GM18519 (cell line): ENCODE measurements at regions not wholly inside any gene's neighbourhood (a gene's known extent, or its start where the extent isn't known, plus 50 kb on each side); places are given as distances from the start of the nearest gene placed in this dataset.
"Not testable (repeated sequence)": the region's sequence is repeated elsewhere in the genome, so short reads cannot be mapped to it uniquely, and the experiment has no call there.

ENCODE experiments used
- ATAC-seq: cut with Tn5 transposase; IDR thresholded peaks from one replicate; pipeline ENCODE4 v1.9.1; 2021; ENCODE audit warnings: mild to moderate bottlenecking, moderate library complexity; ENCODE audit not compliant: unreplicated experiment, low FRiP score

DNA sequence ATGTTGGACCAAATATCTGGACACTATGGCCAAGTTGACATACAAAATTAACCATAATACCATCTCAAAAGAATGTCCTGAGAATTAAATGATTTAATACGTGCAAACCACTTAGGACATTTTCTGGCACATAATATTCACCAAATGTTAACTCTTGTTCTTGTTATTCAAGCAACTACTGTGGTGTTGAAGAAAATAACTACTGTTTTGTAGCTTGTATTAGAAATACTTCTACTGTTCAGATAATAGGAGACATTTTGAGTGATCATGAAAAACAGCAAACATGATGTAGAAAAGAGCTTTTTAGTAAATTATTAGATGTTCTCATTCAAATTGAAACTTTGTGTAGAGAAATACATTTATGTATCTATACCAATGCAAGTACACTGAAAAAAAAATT is 140.7 kb upstream of the SMIM31 start:
- no peak for ATAC-seq

DNA sequence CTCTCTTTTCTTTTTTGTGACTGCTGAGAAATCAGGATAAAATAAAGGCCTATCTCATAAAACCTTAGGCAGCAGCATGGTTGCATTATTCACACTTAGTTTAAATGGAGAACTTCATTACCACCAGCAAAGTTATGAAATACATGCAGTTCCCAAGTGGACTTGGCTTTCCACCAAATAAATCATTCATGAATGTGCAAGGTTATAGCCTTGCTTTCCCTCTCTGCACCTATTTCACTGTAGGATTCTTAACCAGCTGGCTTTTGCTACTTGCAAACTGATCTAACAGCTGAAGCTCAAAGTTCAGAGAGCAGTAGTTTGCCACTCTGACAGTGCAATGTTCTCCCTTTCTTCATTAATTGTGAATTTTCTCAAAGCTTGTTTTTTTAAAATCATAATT is 140.1 kb upstream of the SMIM31 start:
- ATAC-seq = no peak

DNA sequence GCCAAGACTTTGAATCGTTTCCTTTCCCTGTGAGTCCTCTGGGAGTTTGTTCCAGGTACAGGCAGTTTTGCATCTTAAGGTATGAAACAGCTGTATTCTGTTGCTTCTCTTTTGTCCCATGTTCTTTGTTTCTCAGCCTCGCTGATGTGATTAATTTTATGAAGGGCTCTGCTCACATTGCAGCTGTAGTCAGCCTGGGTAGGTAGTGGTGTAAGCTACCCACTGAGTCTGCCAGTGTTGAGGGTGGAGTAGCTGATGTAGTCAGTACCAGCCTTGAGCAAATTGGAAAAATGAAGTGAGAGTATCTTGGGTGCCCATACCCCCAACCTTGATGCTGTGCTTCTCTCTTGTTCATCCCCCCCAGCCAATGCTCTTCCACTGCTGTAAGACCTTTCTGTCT is 139.6 kb upstream of the SMIM31 start:
- ATAC-seq = no peak

DNA sequence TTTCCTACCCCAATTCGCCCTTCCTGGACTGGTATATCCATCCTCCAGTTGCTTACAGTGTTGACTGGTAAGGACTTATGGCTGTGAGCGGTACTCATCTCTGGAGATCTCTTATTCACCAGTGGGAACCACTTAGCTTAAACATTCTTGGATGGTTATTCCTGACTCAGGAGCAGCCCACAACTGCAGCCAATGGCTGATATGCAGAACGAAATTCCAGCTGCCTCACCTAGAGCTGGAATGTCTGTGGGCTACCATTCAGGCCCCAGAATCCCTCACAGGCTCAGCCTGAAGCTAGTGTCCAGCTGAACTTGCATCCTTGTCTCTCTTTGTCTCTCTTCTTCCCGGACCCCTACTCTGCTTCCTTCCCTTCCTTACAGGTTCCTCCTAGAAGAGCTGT is 138.9 kb upstream of the SMIM31 start:
- no peak for ATAC-seq

DNA sequence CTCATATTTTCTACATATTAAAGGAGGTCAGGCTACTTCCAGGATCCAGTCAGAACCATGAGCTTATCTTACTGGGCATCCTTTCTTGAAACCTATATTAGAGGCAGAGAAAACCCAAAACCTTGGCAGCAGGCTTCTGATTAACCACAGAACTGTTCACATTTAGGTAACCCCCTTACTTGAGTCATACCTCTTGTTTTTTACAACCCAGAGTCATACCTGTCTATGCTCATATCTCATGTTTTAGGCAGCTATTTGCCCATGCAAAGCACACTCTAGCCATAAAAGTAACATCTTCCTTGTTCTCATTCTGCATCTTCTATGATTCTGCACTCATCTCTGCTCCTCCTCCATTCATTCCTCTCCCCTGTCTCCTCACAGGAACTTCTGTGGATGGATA is 138.0 kb upstream of the SMIM31 start:
- ATAC-seq = no peak

DNA sequence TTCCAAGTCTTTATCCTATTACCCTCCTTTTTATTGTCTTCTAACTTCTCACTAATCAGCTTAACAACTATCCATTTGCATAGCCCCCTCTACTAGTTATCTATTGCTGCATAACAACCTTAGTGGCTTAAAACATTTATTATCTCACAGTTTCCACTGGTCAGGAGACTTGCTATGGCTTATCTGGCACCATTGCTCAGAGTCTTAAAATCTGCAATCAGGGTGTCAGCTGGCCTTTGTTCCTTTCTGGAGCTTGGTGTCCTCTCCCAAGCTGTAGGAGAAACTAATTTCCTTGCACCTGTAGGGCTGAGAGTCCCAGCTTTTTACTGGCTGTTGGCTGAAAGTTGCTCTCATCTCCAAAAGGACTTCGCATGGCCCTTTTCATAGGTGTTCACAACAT is 137.0 kb upstream of the SMIM31 start:
- ATAC-seq = no peak

DNA sequence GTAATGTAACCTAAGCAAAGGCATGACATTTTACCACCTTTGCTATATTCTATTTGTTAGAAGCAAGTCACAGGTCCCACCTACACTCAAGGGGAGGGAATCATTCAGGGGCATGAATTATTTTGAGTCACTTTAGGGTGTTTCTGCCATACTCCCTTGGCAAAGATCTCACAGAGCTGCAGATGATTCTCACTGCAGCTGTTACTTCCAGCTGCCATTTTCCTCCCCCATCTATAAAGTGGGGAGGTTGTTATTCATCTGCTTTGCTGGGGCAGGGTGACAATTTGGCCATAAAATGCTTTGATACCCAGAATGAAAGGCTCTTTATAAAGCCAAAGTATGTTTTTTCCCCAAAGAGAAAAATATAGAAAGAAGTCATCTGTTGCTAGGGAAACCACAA is 136.5 kb upstream of the SMIM31 start:
- no peak for ATAC-seq

DNA sequence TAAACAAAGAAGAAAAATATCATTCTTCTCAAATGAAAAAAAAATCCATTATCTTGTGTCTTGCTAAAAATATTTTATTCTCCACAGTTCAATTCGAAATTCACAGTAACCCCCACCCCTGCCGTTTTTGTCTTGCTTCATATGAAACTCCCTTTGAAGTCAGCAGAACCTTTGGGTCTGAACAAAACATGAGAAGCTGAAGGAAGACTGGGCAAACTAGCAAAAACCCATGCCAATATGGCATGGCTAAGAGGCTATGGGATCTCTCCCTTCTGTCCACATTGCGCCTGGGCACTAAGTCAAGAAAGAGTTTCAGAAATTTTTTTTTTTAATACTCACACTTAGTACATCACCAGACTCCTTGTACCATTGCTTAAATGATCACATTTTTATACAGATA is 136.0 kb upstream of the SMIM31 start:
- no peak for ATAC-seq

DNA sequence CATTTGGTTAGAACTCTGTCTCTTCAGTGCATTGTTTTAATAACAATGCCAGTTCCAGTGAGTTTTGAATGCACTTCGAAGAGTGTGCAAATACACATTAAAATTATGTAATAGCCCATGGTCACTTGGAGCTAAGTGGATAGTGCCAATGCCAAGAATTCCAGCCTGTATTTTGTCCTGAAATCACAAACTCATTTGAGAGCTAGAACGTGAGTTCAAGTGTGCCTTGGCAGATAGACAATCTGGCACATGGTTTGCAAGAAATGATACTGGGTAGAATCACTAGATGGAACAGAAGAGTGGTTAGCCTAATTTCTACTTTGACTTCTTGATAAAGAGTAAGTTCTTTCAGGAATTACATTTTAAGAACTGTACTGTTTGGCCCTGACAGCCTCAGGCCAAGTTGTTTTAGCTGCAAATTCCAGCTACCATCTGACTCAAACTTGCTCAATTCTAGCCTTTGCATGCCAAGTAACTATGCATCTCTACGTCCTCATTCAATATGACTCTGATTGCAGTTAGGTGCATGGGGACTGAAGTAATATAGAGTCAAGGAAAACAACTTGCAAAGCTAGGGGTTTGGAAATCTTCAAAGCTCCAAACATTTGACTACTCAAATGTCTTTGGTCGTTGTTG is 131.9 kb upstream of the SMIM31 start:
- no peak for ATAC-seq

DNA sequence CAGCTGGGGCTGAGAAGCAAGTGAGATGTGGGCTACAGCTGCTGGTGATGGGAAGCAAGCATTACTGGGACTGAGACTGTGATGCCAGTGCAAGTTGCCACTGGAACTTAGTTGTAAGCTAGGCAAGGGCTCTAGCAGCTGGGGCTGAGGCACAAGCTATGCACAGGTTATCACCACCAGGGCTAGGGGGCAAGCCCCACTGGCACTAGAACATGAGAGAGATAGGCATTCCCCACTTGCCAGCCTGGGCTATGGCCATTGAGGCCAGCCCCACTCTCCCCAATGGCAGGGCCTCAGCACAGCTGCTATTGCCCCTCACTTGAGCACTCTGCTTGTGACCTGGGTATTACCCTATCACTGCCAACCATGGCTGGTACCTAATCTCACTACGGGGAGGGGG is 130.8 kb upstream of the SMIM31 start:
- ATAC-seq = no peak

DNA sequence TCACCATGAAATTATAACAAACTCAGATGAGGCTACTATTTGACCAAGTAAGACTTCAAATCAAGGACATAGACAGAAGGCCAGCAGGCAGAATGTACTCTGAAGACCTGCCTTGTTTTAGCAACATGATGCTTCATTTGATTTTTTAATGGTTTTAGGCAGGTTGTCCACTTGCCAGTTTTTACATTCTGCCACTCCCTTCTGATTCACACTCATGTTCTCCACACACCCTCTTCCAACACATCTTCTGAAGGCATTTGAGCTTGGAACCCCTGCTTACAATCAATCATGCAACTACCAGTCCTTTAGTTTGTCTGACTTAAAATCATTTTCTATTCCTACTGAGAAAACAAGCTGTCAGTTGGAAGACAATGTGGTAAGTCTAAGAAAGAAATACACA is 114.9 kb upstream of the SMIM31 start:
- no peak for ATAC-seq

DNA sequence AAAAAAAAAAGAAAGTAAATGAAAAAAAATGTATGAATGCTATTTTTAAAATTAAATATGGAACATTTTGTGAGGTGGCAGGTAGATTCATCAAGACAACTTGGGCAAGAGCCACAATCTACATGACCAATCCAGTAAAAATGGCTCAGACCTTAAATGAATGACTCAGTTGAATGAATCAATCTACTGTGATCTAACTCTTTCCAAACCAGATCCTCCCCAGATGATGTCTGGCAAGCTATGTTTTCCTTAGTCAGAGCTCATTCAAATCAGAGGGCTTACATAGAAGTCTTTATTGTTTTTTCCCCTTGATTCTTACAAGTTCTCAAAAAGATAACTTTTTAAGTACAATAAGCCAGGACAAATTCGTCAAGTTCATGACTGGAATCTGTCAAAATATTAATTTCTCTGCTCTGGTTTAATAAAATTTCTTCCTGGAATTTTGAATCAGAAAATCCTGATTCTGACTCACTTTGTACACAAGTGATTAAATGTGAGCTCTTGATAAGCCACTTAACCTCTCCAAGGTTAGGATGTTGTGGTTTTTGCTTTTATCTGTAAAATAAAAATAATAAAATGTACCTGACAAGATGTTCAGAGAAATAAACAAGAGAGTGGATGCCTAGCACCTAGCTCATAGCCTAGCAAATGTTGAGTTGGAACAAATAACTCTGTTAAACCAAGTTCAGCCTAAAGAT is 105.6 kb upstream of the SMIM31 start:
- no peak for ATAC-seq

DNA sequence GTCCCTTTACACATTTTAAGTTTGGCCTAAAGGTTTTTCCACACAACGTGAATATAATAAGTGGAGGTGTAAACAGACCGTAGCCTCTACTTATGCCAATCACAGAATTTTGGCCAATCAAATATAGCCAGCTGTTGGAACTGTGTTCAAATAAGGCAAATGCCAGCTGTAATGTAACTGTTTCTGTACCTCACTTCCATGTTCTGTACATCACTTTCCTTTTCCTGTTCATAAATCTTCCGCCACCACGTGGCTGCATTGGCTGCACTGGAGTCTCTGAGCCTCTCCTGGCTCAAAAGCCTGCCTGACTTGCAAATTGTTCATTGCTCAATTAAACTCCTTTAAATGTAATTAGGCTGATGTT is 105.1 kb upstream of the SMIM31 start:
- no peak for ATAC-seq

DNA sequence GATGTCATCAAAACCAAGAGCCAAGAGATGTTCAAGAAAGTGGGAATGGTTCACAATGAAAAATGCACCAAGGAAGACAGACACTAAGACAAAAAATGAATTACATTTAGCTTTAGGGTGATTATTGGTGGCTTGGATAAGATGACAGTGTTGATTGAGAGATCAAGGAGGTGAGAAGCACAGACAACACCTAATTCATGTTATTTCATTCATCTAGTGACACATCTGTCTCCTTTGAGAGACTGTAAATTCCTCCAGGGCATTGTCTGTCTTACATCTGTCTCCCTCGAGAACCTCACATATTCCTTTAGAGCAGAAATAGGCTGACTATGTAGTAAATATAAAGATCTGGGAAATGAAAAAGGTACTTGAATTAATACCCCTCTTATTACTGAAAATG is 94.2 kb upstream of the SMIM31 start:
- ATAC-seq = no peak

DNA sequence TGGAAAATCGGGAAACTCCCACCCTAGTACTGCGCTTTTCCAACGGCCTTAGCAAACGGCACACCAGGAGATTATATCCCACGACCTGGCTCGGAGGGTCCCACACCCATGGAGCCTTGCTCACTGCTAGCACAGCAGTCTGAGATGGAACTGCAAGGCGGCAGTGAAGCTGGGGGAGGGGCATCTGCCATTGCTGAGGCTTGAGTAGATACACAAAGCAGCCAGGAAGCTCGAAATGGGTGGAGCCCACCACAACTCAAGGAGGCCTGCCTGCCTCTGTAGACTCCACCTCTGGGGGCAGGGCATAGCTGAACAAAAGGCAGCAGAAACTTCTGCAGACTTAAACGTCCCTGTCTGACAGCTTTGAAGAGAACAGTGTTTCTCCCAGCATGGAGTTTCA is 77.8 kb upstream of the SMIM31 start:
- ATAC-seq = not testable (repeated sequence)

DNA sequence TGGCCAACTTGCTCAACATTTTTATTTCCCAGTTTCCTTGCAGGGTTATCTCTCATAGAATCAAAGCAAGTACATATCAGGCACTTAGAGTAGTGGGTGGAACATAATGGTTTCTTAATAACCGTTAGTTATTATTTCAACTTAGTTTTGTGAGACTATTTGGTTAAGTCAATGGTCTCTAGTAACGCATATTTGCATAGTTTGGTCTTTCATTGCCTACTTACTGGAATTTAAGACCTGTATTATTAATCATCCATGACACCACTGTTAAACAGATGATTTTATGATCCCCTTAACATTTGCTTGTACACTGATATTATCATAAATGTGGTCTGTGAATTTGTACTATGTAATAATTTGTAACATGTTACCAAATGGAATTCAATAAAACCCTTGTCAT is 70.9 kb upstream of the SMIM31 start:
- no peak for ATAC-seq

DNA sequence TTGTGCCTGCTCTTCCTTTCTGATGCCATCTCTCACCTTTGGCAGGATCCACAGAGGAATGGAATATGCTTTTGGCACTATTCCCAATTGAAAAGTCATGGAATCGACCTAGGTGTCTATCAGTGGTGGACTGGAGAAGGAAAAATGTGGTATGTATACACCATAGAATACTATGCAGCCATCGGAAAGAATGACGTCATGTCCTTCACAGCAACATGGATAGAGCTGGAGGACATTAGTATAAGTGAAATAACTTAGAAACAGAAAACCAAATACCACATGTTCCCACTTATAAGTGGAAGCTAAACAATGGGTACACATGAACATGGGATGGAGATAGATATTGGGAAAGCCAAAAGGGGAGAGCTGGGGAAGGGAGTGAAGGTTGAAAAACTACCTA is 58.3 kb upstream of the SMIM31 start:
- no peak for ATAC-seq

DNA sequence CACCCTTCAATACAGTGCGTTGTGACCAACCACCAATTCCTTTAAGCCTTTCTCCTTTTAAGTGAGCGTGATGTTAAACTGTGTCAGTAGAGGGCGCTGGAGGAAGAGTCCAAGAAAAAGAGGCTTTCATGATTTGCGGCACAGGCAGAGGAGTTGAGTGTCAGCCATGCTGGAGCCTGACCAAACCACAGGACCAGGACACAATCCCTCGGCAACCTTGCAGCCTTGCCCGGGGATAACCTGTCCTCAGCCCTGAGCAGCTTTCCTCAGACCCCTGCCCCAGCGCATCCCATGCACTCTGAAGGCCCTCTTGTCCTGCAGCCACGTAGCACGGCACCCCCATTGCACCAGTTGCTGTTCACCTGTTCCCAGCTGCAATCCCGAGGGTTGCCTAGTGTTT is 53.5 kb upstream of the SMIM31 start:
- ATAC-seq = no peak

DNA sequence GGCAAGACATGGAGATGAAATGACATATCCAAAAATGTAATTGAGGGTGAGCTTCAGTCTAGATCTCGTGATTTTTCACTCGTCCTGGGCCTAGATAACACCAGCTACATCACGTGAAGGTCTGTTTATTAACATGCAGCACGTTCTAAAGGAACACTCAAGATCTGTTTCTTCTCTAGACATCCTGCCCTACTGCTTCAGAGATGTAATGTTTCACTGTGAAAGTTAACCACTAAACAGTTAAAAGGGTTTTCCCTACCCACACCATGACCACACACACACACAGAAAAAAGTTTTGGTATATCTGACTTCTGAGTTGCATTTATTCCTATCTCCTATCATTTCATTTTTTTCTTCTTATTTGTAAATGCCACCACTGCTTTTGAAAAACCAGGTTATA is 52.3 kb upstream of the SMIM31 start:
- ATAC-seq = peak; percentile 90
